ENCODE measurements at regions not wholly inside any gene's neighbourhood (a gene's known extent, or its start where the extent isn't known, plus 50 kb on each side); places are given as distances from the start of the nearest gene placed in this dataset.

GRCh38 chr5:125367702-125368101, 621.3 kb upstream of the ZNF608 start:
- Mint-ChIP-seq H3K4me1 (ENCODE audit: low read depth) (no peaks in the 10 kb centered on the region), H3K27me3 (ENCODE audit: low read depth) (no peaks in the 10 kb centered on the region), H3K4me3 (no peak overlapping the region), H3K9me3 (peaks cover 5% of the 10 kb centered on the region), H3K36me3 (ENCODE audit: insufficient read depth) (no peaks in the 10 kb centered on the region)
- DNase-seq (no peak), ATAC-seq (no peak)

GRCh38 chr5:125370461-125371205, 624.2 kb upstream of the ZNF608 start:
- ATAC-seq = no peak
- Mint-ChIP-seq H3K4me3 (no peak overlapping the region), H3K27me3 (ENCODE audit: low read depth) (no peaks in the 10 kb centered on the region), H3K9me3 (peaks cover 5% of the 10 kb centered on the region), H3K36me3 (ENCODE audit: insufficient read depth) (no peaks in the 10 kb centered on the region), H3K4me1 (ENCODE audit: low read depth) (no peaks in the 10 kb centered on the region)
- DNase-seq = no peak

GRCh38 chr5:125372694-125373631, 626.5 kb upstream of the ZNF608 start:
- DNase-seq (no peak), ATAC-seq (no peak)
- Mint-ChIP-seq H3K4me3 (no peak overlapping the region), H3K9me3 (no peaks in the 10 kb centered on the region), H3K36me3 (ENCODE audit: insufficient read depth) (no peaks in the 10 kb centered on the region), H3K4me1 (ENCODE audit: low read depth) (no peaks in the 10 kb centered on the region), H3K27me3 (ENCODE audit: low read depth) (no peaks in the 10 kb centered on the region)

- Mint-ChIP-seq H3K27me3 (ENCODE audit: low read depth) (no peaks in the 10 kb centered on the region), H3K4me3 (no peak overlapping the region), H3K36me3 (ENCODE audit: insufficient read depth) (no peaks in the 10 kb centered on the region), H3K9me3 (peaks cover 7% of the 10 kb centered on the region), H3K4me1 (ENCODE audit: low read depth) (no peaks in the 10 kb centered on the region)
- DNase-seq (no peak), ATAC-seq (no peak)
Measured at GRCh38 chr5:125375143-125375542, 628.7 kb upstream of the ZNF608 start.

GRCh38 chr5:125376059-125376641, 629.7 kb upstream of the ZNF608 start:
- H3K9me3 Mint-ChIP-seq = peaks cover 8% of the 10 kb centered on the region
- ATAC-seq = no peak
- H3K4me3 Mint-ChIP-seq = no peak overlapping the region
- no peak for DNase-seq
- H3K36me3 Mint-ChIP-seq (ENCODE audit: insufficient read depth) = no peaks in the 10 kb centered on the region
- H3K27me3 Mint-ChIP-seq (ENCODE audit: low read depth) = no peaks in the 10 kb centered on the region
- no peaks in the 10 kb centered on the region for H3K4me1 Mint-ChIP-seq (ENCODE audit: low read depth)

GRCh38 chr5:125377141-125377540, 630.7 kb upstream of the ZNF608 start:
- Mint-ChIP-seq H3K9me3 (peaks cover 8% of the 10 kb centered on the region), H3K4me1 (ENCODE audit: low read depth) (no peaks in the 10 kb centered on the region), H3K36me3 (ENCODE audit: insufficient read depth) (no peaks in the 10 kb centered on the region), H3K27me3 (ENCODE audit: low read depth) (no peaks in the 10 kb centered on the region), H3K4me3 (no peak overlapping the region)
- ATAC-seq (no peak), DNase-seq (no peak)

GRCh38 chr5:125381290-125381689, 634.9 kb upstream of the ZNF608 start:
- no peak overlapping the region for H3K4me3 Mint-ChIP-seq
- no peaks in the 10 kb centered on the region for H3K4me1 Mint-ChIP-seq (ENCODE audit: low read depth)
- peaks cover 10% of the 10 kb centered on the region for H3K9me3 Mint-ChIP-seq
- no peak for DNase-seq
- no peaks in the 10 kb centered on the region for H3K27me3 Mint-ChIP-seq (ENCODE audit: low read depth)
- no peak for ATAC-seq
- H3K36me3 Mint-ChIP-seq (ENCODE audit: insufficient read depth) = no peaks in the 10 kb centered on the region

GRCh38 chr5:125384071-125384470, 637.6 kb upstream of the ZNF608 start:
- Mint-ChIP-seq H3K4me1 (ENCODE audit: low read depth) (no peaks in the 10 kb centered on the region), H3K27me3 (ENCODE audit: low read depth) (no peaks in the 10 kb centered on the region), H3K36me3 (ENCODE audit: insufficient read depth) (no peaks in the 10 kb centered on the region), H3K4me3 (no peak overlapping the region), H3K9me3 (peaks cover 10% of the 10 kb centered on the region)
- no peak for DNase-seq
- ATAC-seq = no peak

- H3K27me3 Mint-ChIP-seq (ENCODE audit: low read depth) = no peaks in the 10 kb centered on the region
- H3K4me1 Mint-ChIP-seq (ENCODE audit: low read depth) = no peaks in the 10 kb centered on the region
- H3K36me3 Mint-ChIP-seq (ENCODE audit: insufficient read depth) = no peaks in the 10 kb centered on the region
- no peak overlapping the region for H3K4me3 Mint-ChIP-seq
- ATAC-seq = no peak
- DNase-seq = no peak
- peaks cover 9% of the 10 kb centered on the region for H3K9me3 Mint-ChIP-seq
Measured at GRCh38 chr5:125390326-125390725, 643.9 kb upstream of the ZNF608 start.

GRCh38 chr5:125393221-125393815, 646.9 kb upstream of the ZNF608 start:
- DNase-seq (no peak), ATAC-seq (no peak)
- Mint-ChIP-seq H3K36me3 (ENCODE audit: insufficient read depth) (no peaks in the 10 kb centered on the region), H3K27me3 (ENCODE audit: low read depth) (no peaks in the 10 kb centered on the region), H3K4me1 (ENCODE audit: low read depth) (no peaks in the 10 kb centered on the region), H3K4me3 (no peak overlapping the region), H3K9me3 (peaks cover 7% of the 10 kb centered on the region)

- no peaks in the 10 kb centered on the region for H3K27me3 Mint-ChIP-seq (ENCODE audit: low read depth)
Measured at GRCh38 chr5:125394661-125395280, 648.3 kb upstream of the ZNF608 start.

GRCh38 chr5:125396462-125396861, 650.0 kb upstream of the ZNF608 start:
- Mint-ChIP-seq H3K27me3 (ENCODE audit: low read depth) (no peaks in the 10 kb centered on the region), H3K36me3 (ENCODE audit: insufficient read depth) (no peaks in the 10 kb centered on the region), H3K9me3 (peaks cover 11% of the 10 kb centered on the region), H3K4me3 (no peak overlapping the region), H3K4me1 (ENCODE audit: low read depth) (no peaks in the 10 kb centered on the region)
- no peak for DNase-seq
- no peak for ATAC-seq

More at GRCh38 chr5:125394661-125395280, 648.3 kb upstream of the ZNF608 start:
- H3K4me3 Mint-ChIP-seq = no peak overlapping the region
- no peaks in the 10 kb centered on the region for H3K4me1 Mint-ChIP-seq (ENCODE audit: low read depth)
- DNase-seq (no peak), ATAC-seq (no peak)
- peaks cover 11% of the 10 kb centered on the region for H3K9me3 Mint-ChIP-seq
- H3K36me3 Mint-ChIP-seq (ENCODE audit: insufficient read depth) = no peaks in the 10 kb centered on the region

GRCh38 chr5:125398466-125398865, 652.0 kb upstream of the ZNF608 start:
- peaks cover 15% of the 10 kb centered on the region for H3K9me3 Mint-ChIP-seq
- no peaks in the 10 kb centered on the region for H3K4me1 Mint-ChIP-seq (ENCODE audit: low read depth)
- no peak for DNase-seq
- ATAC-seq = no peak
- no peak overlapping the region for H3K4me3 Mint-ChIP-seq
- no peaks in the 10 kb centered on the region for H3K36me3 Mint-ChIP-seq (ENCODE audit: insufficient read depth)
- no peaks in the 10 kb centered on the region for H3K27me3 Mint-ChIP-seq (ENCODE audit: low read depth)

GRCh38 chr5:125399885-125400284, 653.4 kb upstream of the ZNF608 start:
- no peaks in the 10 kb centered on the region for H3K36me3 Mint-ChIP-seq (ENCODE audit: insufficient read depth)
- peaks cover 15% of the 10 kb centered on the region for H3K9me3 Mint-ChIP-seq
- DNase-seq (no peak), ATAC-seq (no peak)
- no peak overlapping the region for H3K4me3 Mint-ChIP-seq
- no peaks in the 10 kb centered on the region for H3K4me1 Mint-ChIP-seq (ENCODE audit: low read depth)
- H3K27me3 Mint-ChIP-seq (ENCODE audit: low read depth) = no peaks in the 10 kb centered on the region
